Adipocyte (in vitro differentiated cells): ENCODE measurements at regions not wholly inside any gene's neighbourhood (a gene's known extent, or its start where the extent isn't known, plus 50 kb on each side); places are given as distances from the start of the nearest gene placed in this dataset.

ENCODE experiments used
- DNase-seq: peaks from one replicate; pipeline ENCODE4 v3.0.0-alpha.2; 2015; ENCODE audit warnings: low read depth
- H3K27me3 ChIP-seq: replicated peaks from 2 replicates; pipeline ENCODE4 v1.7.0; 2013; ENCODE audit warnings: mild to moderate bottlenecking, low read length, moderate library complexity; ENCODE audit not compliant: control insufficient read depth, insufficient read depth
- H3K36me3 ChIP-seq: 2 replicates; pipeline ENCODE4 v1.7.0; 2013; ENCODE audit warnings: low read length, mild to moderate bottlenecking, moderate library complexity; ENCODE audit not compliant: control insufficient read depth, insufficient read depth, severe bottlenecking
- H3K4me1 ChIP-seq: 2 replicates; pipeline ENCODE4 v1.7.0; 2013; ENCODE audit warnings: mild to moderate bottlenecking, low read length, moderate library complexity; ENCODE audit not compliant: control insufficient read depth, insufficient read depth
- H3K4me3 ChIP-seq: 2 replicates; pipeline ENCODE4 v1.7.0; 2013; ENCODE audit warnings: mild to moderate bottlenecking, low read length, moderate library complexity
- H3K9ac ChIP-seq: 2 replicates; pipeline ENCODE4 v1.7.0; 2013; ENCODE audit warnings: mild to moderate bottlenecking, low read length, moderate library complexity
- H3K9me3 ChIP-seq: 2 replicates; pipeline ENCODE4 v1.7.0; 2013; ENCODE audit warnings: mild to moderate bottlenecking, low read length, moderate library complexity; ENCODE audit not compliant: control insufficient read depth

DNA sequence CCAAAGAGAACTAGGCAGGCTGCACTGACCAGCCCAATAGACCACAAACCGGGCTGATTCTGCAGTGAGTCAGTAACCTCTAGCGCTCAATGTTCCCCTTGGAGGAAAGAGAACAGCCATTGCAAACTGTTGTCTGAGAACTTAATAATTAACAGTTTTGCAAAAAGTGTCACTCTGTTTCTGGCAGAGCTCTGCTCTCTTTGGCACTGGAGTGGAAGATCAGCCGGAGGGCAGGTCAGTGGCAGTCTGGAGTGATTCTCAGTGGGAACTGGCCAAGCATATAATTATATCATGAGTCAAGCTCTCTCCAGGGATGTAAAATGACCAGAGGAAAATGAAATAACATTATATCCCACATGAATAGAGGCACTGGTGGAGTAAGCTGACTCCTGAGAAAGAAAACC, 238.3 kb downstream of the HLX start:
- peaks cover 18% of the 10 kb centered on the region for H3K9me3 ChIP-seq
- H3K9ac ChIP-seq = no peak overlapping the region
- peak; percentile 79 for DNase-seq
- no peaks in the 10 kb centered on the region for H3K36me3 ChIP-seq
- peak overlapping the region; percentile 20 for H3K4me3 ChIP-seq
- peaks cover 11% of the 10 kb centered on the region for H3K27me3 ChIP-seq
- H3K4me1 ChIP-seq = peaks cover 22% of the 10 kb centered on the region

DNA sequence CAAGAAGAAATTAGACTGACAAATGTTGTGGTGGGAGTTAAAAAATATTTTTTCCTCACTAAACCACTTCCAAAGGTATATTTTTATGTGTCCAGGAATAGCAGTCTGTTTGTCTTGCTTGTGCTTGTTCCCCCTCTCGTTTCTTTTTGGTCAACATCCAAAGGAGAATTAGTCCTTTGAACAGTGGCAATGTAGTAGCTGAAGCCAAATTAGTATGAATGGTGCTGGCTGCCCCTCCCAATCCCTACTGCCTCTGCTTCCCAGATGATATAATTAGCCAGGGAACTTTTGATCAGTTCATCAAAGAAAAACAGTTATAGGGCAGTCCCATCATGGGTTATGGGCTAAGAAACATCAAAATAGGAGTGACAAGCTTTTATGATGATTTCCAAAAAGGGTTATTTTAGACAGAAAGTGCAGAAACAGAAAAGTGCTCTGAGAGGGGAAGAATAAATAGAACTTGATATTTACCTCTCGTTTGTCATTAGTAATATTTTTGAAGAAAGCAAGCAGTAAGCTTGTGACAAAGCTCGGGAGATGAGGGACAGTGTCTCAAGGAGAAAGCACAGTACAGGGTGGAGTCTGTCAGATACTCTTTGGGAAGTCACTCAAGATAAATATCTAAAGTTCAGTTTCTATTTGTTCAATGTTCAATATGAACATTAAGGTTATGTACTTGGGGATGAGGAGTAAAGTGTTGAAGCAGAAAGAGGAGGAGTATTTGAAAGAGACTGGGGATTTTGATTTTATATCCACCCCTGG, 239.1 kb downstream of the HLX start:
- Histone ChIP-seq H3K27me3 (peaks cover 11% of the 10 kb centered on the region), H3K4me1 (peaks cover 22% of the 10 kb centered on the region), H3K9me3 (peaks cover 18% of the 10 kb centered on the region), H3K36me3 (no peaks in the 10 kb centered on the region), H3K4me3 (peak overlapping the region; percentile 20), H3K9ac (no peak overlapping the region)
- DNase-seq = no peak

DNA sequence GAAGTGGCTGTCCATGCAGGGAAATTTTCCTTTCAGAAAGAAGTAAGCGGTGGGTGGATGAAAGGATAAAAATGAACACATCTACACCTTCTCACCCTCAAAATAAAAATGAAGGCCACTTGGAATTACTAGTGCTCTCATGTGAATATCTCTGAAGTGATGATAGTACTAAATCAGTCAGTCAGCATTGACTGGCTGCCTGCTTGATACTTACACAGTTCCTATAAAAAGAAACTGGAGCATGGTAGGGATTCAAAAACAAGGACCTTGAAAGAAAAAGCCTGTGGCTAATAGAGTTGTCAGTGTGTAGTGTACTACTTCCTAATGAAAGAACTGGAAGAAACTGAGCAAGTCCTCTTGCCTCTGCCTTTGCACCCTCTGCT, 239.7 kb downstream of the HLX start:
- Histone ChIP-seq H3K4me3 (no peak overlapping the region), H3K9ac (no peak overlapping the region), H3K36me3 (no peaks in the 10 kb centered on the region), H3K9me3 (peaks cover 18% of the 10 kb centered on the region), H3K4me1 (peaks cover 22% of the 10 kb centered on the region), H3K27me3 (peaks cover 11% of the 10 kb centered on the region)
- DNase-seq = no peak

- H3K36me3 ChIP-seq = no peaks in the 10 kb centered on the region
- peaks cover 11% of the 10 kb centered on the region for H3K27me3 ChIP-seq
- no peak overlapping the region for H3K9ac ChIP-seq
- DNase-seq = no peak
- H3K9me3 ChIP-seq = peaks cover 18% of the 10 kb centered on the region
- peaks cover 13% of the 10 kb centered on the region for H3K4me1 ChIP-seq
- no peak overlapping the region for H3K4me3 ChIP-seq
These were observed 243.3 kb downstream of the HLX start for GRCh38 chr1:221122501-221122900.

GRCh38 chr1:221125976-221126375, 246.7 kb downstream of the HLX start:
- H3K9me3 ChIP-seq = peaks cover 15% of the 10 kb centered on the region
- H3K4me1 ChIP-seq = no peaks in the 10 kb centered on the region
- H3K36me3 ChIP-seq = no peaks in the 10 kb centered on the region
- no peaks in the 10 kb centered on the region for H3K27me3 ChIP-seq
- DNase-seq = no peak
- H3K9ac ChIP-seq = no peak overlapping the region
- H3K4me3 ChIP-seq = no peak overlapping the region

GRCh38 chr1:221137666-221138065, 258.4 kb downstream of the HLX start:
- Histone ChIP-seq H3K4me3 (no peak overlapping the region), H3K4me1 (no peaks in the 10 kb centered on the region), H3K9me3 (no peaks in the 10 kb centered on the region), H3K27me3 (no peaks in the 10 kb centered on the region), H3K36me3 (no peaks in the 10 kb centered on the region), H3K9ac (no peak overlapping the region)
- DNase-seq = no peak

DNA sequence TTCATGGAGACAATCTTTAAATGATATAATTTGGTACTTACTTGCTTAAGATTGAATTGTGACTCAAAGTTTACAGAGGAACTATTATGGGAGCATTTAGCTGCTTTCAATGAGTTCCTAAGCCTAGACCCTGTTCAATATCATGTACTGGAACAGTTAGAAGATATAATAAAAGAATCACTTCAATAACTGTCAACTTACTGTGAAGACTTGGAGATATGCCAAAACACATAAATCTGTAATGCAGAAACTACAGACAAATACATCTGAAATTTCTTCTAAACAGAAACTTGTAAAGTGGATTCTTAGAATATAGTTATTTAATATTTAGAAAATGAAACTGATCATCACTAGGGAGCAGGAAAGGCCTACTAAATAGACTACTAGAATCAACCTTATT, 259.3 kb downstream of the HLX start:
- Histone ChIP-seq H3K4me3 (no peak overlapping the region), H3K36me3 (no peaks in the 10 kb centered on the region), H3K9ac (no peak overlapping the region), H3K4me1 (no peaks in the 10 kb centered on the region), H3K27me3 (no peaks in the 10 kb centered on the region), H3K9me3 (no peaks in the 10 kb centered on the region)
- DNase-seq = no peak

- no peaks in the 10 kb centered on the region for H3K4me1 ChIP-seq
- no peaks in the 10 kb centered on the region for H3K9me3 ChIP-seq
- H3K27me3 ChIP-seq = no peaks in the 10 kb centered on the region
- H3K9ac ChIP-seq = no peak overlapping the region
- DNase-seq = no peak
- no peaks in the 10 kb centered on the region for H3K36me3 ChIP-seq
- no peak overlapping the region for H3K4me3 ChIP-seq
These were observed 260.7 kb downstream of the HLX start for GRCh38 chr1:221139991-221140390.

GRCh38 chr1:221141096-221141495, 261.9 kb downstream of the HLX start:
- Histone ChIP-seq H3K4me3 (no peak overlapping the region), H3K27me3 (no peaks in the 10 kb centered on the region), H3K9ac (no peak overlapping the region), H3K4me1 (no peaks in the 10 kb centered on the region), H3K36me3 (no peaks in the 10 kb centered on the region), H3K9me3 (no peaks in the 10 kb centered on the region)
- DNase-seq = no peak

DNA sequence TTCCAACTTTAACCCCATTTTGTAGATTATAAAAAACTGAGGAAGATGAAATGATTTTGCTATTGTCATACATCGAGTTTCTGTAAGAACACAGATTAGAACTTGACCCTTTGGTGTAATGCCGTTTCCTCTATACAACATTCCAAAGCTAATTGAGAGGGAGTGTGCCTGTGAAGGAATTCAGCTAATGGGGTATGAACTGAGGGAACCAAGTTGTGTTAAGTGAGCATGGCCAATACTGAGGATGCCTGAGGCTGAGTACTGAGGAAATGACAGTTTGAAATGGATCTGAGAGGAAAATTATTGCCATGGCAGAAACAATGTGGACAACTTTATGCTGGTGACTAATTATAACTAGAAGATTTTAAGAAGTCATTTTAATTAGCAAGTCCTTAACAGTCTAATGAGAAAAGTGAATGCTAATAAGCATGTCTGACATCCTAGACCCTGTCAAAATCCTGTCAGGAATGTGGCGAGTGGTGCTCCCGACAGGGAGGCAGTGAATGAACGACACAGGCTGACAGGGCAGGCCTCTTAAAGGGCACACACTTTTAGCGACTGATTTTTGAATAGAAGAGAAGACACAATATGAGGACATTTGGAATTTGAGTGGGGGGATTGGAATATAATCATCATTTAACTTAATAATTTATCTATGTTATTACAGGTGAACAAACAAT, 262.5 kb downstream of the HLX start:
- Histone ChIP-seq H3K4me1 (no peaks in the 10 kb centered on the region), H3K36me3 (no peaks in the 10 kb centered on the region), H3K27me3 (no peaks in the 10 kb centered on the region), H3K4me3 (no peak overlapping the region), H3K9me3 (no peaks in the 10 kb centered on the region), H3K9ac (no peak overlapping the region)
- DNase-seq = peak; percentile 19

DNA sequence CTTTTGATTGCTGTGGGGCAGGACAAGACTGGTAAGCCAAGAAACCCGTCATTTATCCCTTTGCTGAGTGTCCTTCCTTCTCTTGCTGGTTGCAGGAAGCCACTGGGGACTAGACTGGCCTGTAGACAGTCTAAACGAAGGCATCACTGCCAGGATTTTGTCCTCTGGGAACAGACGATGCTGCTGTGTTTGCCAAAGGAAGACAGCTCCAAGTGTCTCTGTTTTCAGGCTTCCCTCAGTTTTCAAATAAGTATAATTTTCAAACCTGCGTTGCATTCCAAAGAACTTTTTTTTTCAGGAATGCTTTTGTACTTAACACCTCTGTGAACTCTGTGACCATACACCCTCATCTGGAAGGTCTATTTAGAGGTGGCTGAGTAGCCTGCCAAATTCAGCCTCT, 269.4 kb downstream of the HLX start:
- Histone ChIP-seq H3K9me3 (no peaks in the 10 kb centered on the region), H3K4me1 (peaks cover 13% of the 10 kb centered on the region), H3K4me3 (peak overlapping the region; percentile 2), H3K36me3 (no peaks in the 10 kb centered on the region), H3K27me3 (no peaks in the 10 kb centered on the region), H3K9ac (no peak overlapping the region)
- DNase-seq = no peak
